GM23338 (cell line): ENCODE measurements at regions not wholly inside any gene's neighbourhood (a gene's known extent, or its start where the extent isn't known, plus 50 kb on each side); places are given as distances from the start of the nearest gene placed in this dataset.

Experiments
- ATAC-seq: fragments of 200-7000 bp; cut with Tn5 transposase; 3 replicates; pipeline ENCODE4 v1.9.1; 2020
- DNase-seq: peaks from one replicate; pipeline ENCODE4 v3.0.0-alpha.2; 2015; ENCODE audit warnings: low spot score
- H2AFZ ChIP-seq: fragments of 200-600 bp; sonication (generic); 2 replicates; pipeline ENCODE4 v1.8.0; 2016; ENCODE audit warnings: antibody characterized with exemption, mild to moderate bottlenecking, moderate library complexity
- H3F3A ChIP-seq: fragments of 200-600 bp; sonication (generic); replicated peaks from 2 replicates; pipeline ENCODE4 v1.8.0; 2017; ENCODE audit warnings: antibody characterized with exemption, mixed run types, low read depth
- H3K27ac ChIP-seq: fragments of 200-600 bp; sonication (generic); 2 replicates; pipeline ENCODE4 v1.6.1; 2016; ENCODE audit warnings: low read depth
- H3K27me3 ChIP-seq: fragments of 200-600 bp; sonication (generic); 2 replicates; pipeline ENCODE4 v1.8.0; 2016; ENCODE audit warnings: mild to moderate bottlenecking, mixed run types, moderate library complexity; ENCODE audit not compliant: insufficient read depth
- H3K36me3 ChIP-seq: fragments of 200-600 bp; sonication (generic); 2 replicates; pipeline ENCODE4 v1.8.0; 2016; ENCODE audit warnings: mild to moderate bottlenecking; ENCODE audit not compliant: insufficient read depth
- H3K4me1 ChIP-seq: fragments of 200-600 bp; sonication (generic); 2 replicates; pipeline ENCODE4 v1.8.0; 2016; ENCODE audit warnings: mild to moderate bottlenecking, moderate library complexity; ENCODE audit not compliant: insufficient read depth
- H3K4me2 ChIP-seq: fragments of 200-600 bp; sonication (generic); 2 replicates; pipeline ENCODE4 v1.7.1; 2017; ENCODE audit warnings: mixed run types
- H3K4me3 ChIP-seq: fragments of 200-600 bp; sonication (generic); 2 replicates; pipeline ENCODE4 v1.6.1; 2016; ENCODE audit warnings: mixed run types
- H3K79me2 ChIP-seq: fragments of 200-600 bp; sonication (generic); replicated peaks from 2 replicates; pipeline ENCODE4 v1.8.0; 2017; ENCODE audit warnings: mild to moderate bottlenecking; ENCODE audit not compliant: insufficient read depth
- H3K9me2 ChIP-seq: fragments of 200-600 bp; sonication (generic); 2 replicates; pipeline ENCODE4 v1.8.0; 2017; ENCODE audit not compliant: insufficient read depth
- H4K20me1 ChIP-seq: fragments of 200-600 bp; sonication (generic); replicated peaks from 2 replicates; pipeline ENCODE4 v1.8.0; 2017; ENCODE audit warnings: mild to moderate bottlenecking; ENCODE audit not compliant: insufficient read depth
- H3K27ac Mint-ChIP-seq: 2 replicates; pipeline ENCODE4 v1.8.0; 2020; ENCODE audit warnings: inconsistent platforms, mild to moderate bottlenecking, moderate library complexity, mixed read lengths
- H3K27me3 Mint-ChIP-seq: 3 replicates; pipeline ENCODE4 v1.8.0; 2022; ENCODE audit warnings: low read depth, mild to moderate bottlenecking, moderate library complexity, mixed read lengths, inconsistent platforms; ENCODE audit not compliant: insufficient read depth, poor library complexity
- H3K36me3 Mint-ChIP-seq: 3 replicates; pipeline ENCODE4 v1.8.0; 2021; ENCODE audit warnings: low read depth, mild to moderate bottlenecking, inconsistent platforms, moderate library complexity, mixed read lengths
- H3K4me1 Mint-ChIP-seq: 3 replicates; pipeline ENCODE4 v1.8.0; 2020; ENCODE audit warnings: mild to moderate bottlenecking, inconsistent platforms, mixed read lengths
- H3K4me3 Mint-ChIP-seq: 3 replicates; pipeline ENCODE4 v1.8.0; 2021; ENCODE audit warnings: moderate library complexity, mild to moderate bottlenecking, inconsistent platforms, mixed read lengths
- H3K9me3 Mint-ChIP-seq: 3 replicates; pipeline ENCODE4 v1.8.0; 2020; ENCODE audit warnings: moderate library complexity, mild to moderate bottlenecking, inconsistent platforms, mixed read lengths
- CREB1 ChIP-seq: fragments of 250-450 bp; sonication (Bioruptor Pico); IDR thresholded peaks from 2 replicates; pipeline ENCODE4 v1.5.0; 2020; ENCODE audit warnings: low read depth, mild to moderate bottlenecking, moderate library complexity
- CTCF ChIP-seq, 2 experiments: fragments of 200-600 bp in 1 of 2; sonication (generic) in 1 of 2; conservative IDR thresholded peaks; 2 replicates each; pipeline versions ENCODE4 v1.5.1 to v1.6.1; 2016 to 2017; ENCODE audit warnings: antibody characterized with exemption in 2 of 2, low read depth in 2 of 2, mild to moderate bottlenecking in 2 of 2, moderate library complexity in 1 of 2
- ETS1 ChIP-seq: IDR thresholded peaks from 2 replicates; pipeline ENCODE4 v1.6.1; 2016; ENCODE audit warnings: antibody characterized with exemption
- EZH2 ChIP-seq: fragments of 200-600 bp; sonication (generic); IDR thresholded peaks from one replicate; pipeline ENCODE4 v1.8.0; 2017; ENCODE audit warnings: antibody characterized with exemption, mild to moderate bottlenecking, low read depth; ENCODE audit not compliant: unreplicated experiment
- EZH2phosphoT487 ChIP-seq: fragments of 200-600 bp; sonication (generic); IDR thresholded peaks from one replicate; pipeline ENCODE4 v1.8.1; 2018; ENCODE audit warnings: antibody characterized with exemption; ENCODE audit not compliant: unreplicated experiment
- JUNB ChIP-seq: IDR thresholded peaks from one replicate; pipeline ENCODE4 v1.6.1; 2016; ENCODE audit warnings: antibody characterized with exemption; ENCODE audit not compliant: unreplicated experiment
- NANOG ChIP-seq: IDR thresholded peaks from 2 replicates; pipeline ENCODE4 v1.6.1; 2016; ENCODE audit warnings: antibody characterized with exemption, borderline replicate concordance
- POLR2AphosphoS5 ChIP-seq: IDR thresholded peaks from 2 replicates; pipeline ENCODE4 v1.6.1; 2016; ENCODE audit warnings: antibody characterized with exemption, low read depth
- REST ChIP-seq: IDR thresholded peaks from one replicate; pipeline ENCODE4 v1.6.1; 2018; ENCODE audit warnings: antibody characterized with exemption; ENCODE audit not compliant: unreplicated experiment
- STAT1 ChIP-seq: IDR thresholded peaks from one replicate; pipeline ENCODE4 v1.6.1; 2016; ENCODE audit warnings: antibody characterized with exemption; ENCODE audit not compliant: unreplicated experiment
- ZNF114 ChIP-seq: fragments of 250-450 bp; sonication (Bioruptor Pico); IDR thresholded peaks from 2 replicates; pipeline ENCODE4 v1.5.0; 2020; ENCODE audit warnings: mild to moderate bottlenecking, moderate library complexity
- ZNF331 ChIP-seq: fragments of 250-450 bp; sonication (Bioruptor Pico); IDR thresholded peaks from 2 replicates; pipeline ENCODE4 v1.5.0; 2020; ENCODE audit warnings: low read depth, mild to moderate bottlenecking, moderate library complexity
- ZNF462 ChIP-seq: fragments of 250-450 bp; sonication (Bioruptor Pico); IDR thresholded peaks from 2 replicates; pipeline ENCODE4 v1.5.0; 2020; ENCODE audit warnings: mild to moderate bottlenecking, moderate library complexity

- Histone ChIP-seq H3K4me1 (no peaks in the 10 kb centered on the region), H4K20me1 (no peaks in the 10 kb centered on the region), H3K4me2 (no peak overlapping the region), H3K4me3 (no peak overlapping the region), H3K27me3 (no peaks in the 10 kb centered on the region), H3K27ac (no peak overlapping the region), H2AFZ (no peak overlapping the region), H3K36me3 (peaks cover 17% of the 10 kb centered on the region), H3K79me2 (no peaks in the 10 kb centered on the region), H3K9me2 (no peaks in the 10 kb centered on the region), H3F3A (no peaks in the 10 kb centered on the region)
- H3K9me3 Mint-ChIP-seq = peaks cover 93% of the 10 kb centered on the region
- no peaks in the 10 kb centered on the region for H3K4me1 Mint-ChIP-seq
- ATAC-seq (no peak), DNase-seq (no peak)
- H3K27me3 Mint-ChIP-seq = peaks cover 8% of the 10 kb centered on the region
- H3K36me3 Mint-ChIP-seq = peaks cover 39% of the 10 kb centered on the region
- no peak overlapping the region for H3K27ac Mint-ChIP-seq
- H3K4me3 Mint-ChIP-seq = no peak overlapping the region
- TF ChIP-seq STAT1 = no peak
- TF ChIP-seq EZH2phosphoT487 = no peak
- TF ChIP-seq CTCF (conservative IDR thresholded peaks at IDR 0.05; ENCODE audit: low read depth in 2 of 2) = no peak
- TF ChIP-seq REST = no peak
- TF ChIP-seq CREB1 (CRISPR knock-in tag) = no peak
- TF ChIP-seq ETS1 = no peak
- no peak for TF ChIP-seq POLR2AphosphoS5
- no peak for TF ChIP-seq EZH2
- no peak for TF ChIP-seq ZNF331 (CRISPR knock-in tag)
- no peak for TF ChIP-seq NANOG
- TF ChIP-seq ZNF114 (CRISPR knock-in tag) = no peak
- TF ChIP-seq ZNF462 (CRISPR knock-in tag) = no peak
- no peak for TF ChIP-seq JUNB
Observed at GRCh38 chr16:35447010-35447558, 1987.7 kb downstream of the TP53TG3F start.
